GM12878 (cell line): ENCODE measurements at regions not wholly inside any gene's neighbourhood (a gene's known extent, or its start where the extent isn't known, plus 50 kb on each side); places are given as distances from the start of the nearest gene placed in this dataset.

Experiments used
- ATAC-seq: fragments of 200-7000 bp; cut with Tn5 transposase; 3 replicates; pipeline ENCODE4 v1.9.1; 2020; ENCODE audit warnings: mild to moderate bottlenecking, moderate library complexity
- BruUV-seq: library from RNA; stranded (reverse); fragments of 400-500 nt; replicated peaks from 2 replicates; lab custom pipeline; 2021; lab: Mats Ljungman, UMichigan
- CTCF ChIA-PET: fragments of 300-600 bp; sonication (Branson Sonifier 250); formaldehyde crosslinking; extraction: SDS; loops from one replicate; lab custom pipeline; 2021; ENCODE audit warnings: inconsistent platforms; lab: Yijun Ruan, JAX
- POLR2A ChIA-PET: fragments of 350-600 bp; formaldehyde crosslinking; extraction: SDS; loops from one replicate; lab custom pipeline; 2021; ENCODE audit warnings: inconsistent platforms; lab: Charles Lee
- RAD21 ChIA-PET: fragments of 300-600 bp; sonication (Branson Sonifier 250); formaldehyde crosslinking; loops from one replicate; lab custom pipeline; 2023; ENCODE audit warnings: antibody characterized with exemption; ENCODE audit not compliant: unreplicated experiment; lab: Charles Lee
- SMC1A ChIA-PET: fragments of 300-600 bp; sonication (Branson Sonifier 250); formaldehyde crosslinking; loops from one replicate; lab custom pipeline; 2023; ENCODE audit not compliant: unreplicated experiment, uncharacterized antibody; lab: Charles Lee
- DNase-seq: peaks from one replicate; pipeline ENCODE4 v3.0.0-alpha.2; 2011; ENCODE audit warnings: low read depth, low spot score
- FAIRE-seq: peaks from 3 replicates; lab custom pipeline; 2011; peaks lifted over from hg19 to GRCh38; lab: Jason Lieb, UNC
- H2AFZ ChIP-seq: 2 replicates; pipeline ENCODE4 v1.6.0; 2011; ENCODE audit warnings: low read depth, low read length, control low read depth; ENCODE audit not compliant: control insufficient read depth
- H3K27ac ChIP-seq: 2 replicates; pipeline ENCODE4 v1.5.1; 2011; ENCODE audit warnings: control low read depth; ENCODE audit not compliant: control insufficient read depth, insufficient read depth
- H3K27me3 ChIP-seq, 2 experiments: replicated peaks in 1 of 2; 2 replicates each; pipeline versions ENCODE4 v1.6.0 to v1.6.1; 2011; ENCODE audit warnings: low read length in 1 of 2; ENCODE audit not compliant: control insufficient read depth in 2 of 2, insufficient read depth in 2 of 2
- H3K36me3 ChIP-seq, 2 experiments: 2 replicates each; pipeline ENCODE4 v1.5.1; 2011; ENCODE audit warnings: low read length in 1 of 2; ENCODE audit not compliant: control insufficient read depth in 2 of 2, insufficient read depth in 2 of 2
- H3K4me1 ChIP-seq: 2 replicates; pipeline ENCODE4 v1.6.1; 2011; ENCODE audit warnings: mild to moderate bottlenecking, low read length, moderate library complexity, mixed read lengths; ENCODE audit not compliant: control insufficient read depth, insufficient read depth
- H3K4me2 ChIP-seq: 2 replicates; pipeline ENCODE4 v1.6.0; 2011; ENCODE audit warnings: control low read depth; ENCODE audit not compliant: control insufficient read depth, insufficient read depth
- H3K4me3 ChIP-seq: fragments of 200-600 bp; sonication (generic); 2 replicates; pipeline ENCODE4 v1.5.1; 2016
- H3K79me2 ChIP-seq: 2 replicates; pipeline ENCODE4 v1.6.0; 2011; ENCODE audit warnings: low read length; ENCODE audit not compliant: control insufficient read depth, insufficient read depth
- H3K9ac ChIP-seq: 2 replicates; pipeline ENCODE4 v1.8.0; 2011; ENCODE audit warnings: low read length, control low read depth, mixed read lengths; ENCODE audit not compliant: control insufficient read depth, insufficient read depth
- H3K9me3 ChIP-seq: replicated peaks from 3 replicates; pipeline ENCODE4 v1.5.1; 2011; ENCODE audit warnings: mild to moderate bottlenecking, low read length; ENCODE audit not compliant: control insufficient read depth, insufficient read depth
- H4K20me1 ChIP-seq: 2 replicates; pipeline ENCODE4 v1.6.0; 2011; ENCODE audit not compliant: control insufficient read depth, insufficient read depth
- ATF3 ChIP-seq: IDR thresholded peaks from 2 replicates; pipeline ENCODE4 v1.6.1; 2011; ENCODE audit warnings: low read depth, mild to moderate bottlenecking, low read length, moderate library complexity, borderline replicate concordance; ENCODE audit errors: extremely low read depth
- BCL11A ChIP-seq: IDR thresholded peaks from 2 replicates; pipeline ENCODE4 v1.6.1; 2011; ENCODE audit warnings: low read depth, low read length
- CBX3 ChIP-seq: fragments of 200-600 bp; sonication (generic); IDR thresholded peaks from 2 replicates; pipeline ENCODE4 v1.6.1; 2016; ENCODE audit warnings: low read depth, borderline replicate concordance
- CEBPZ ChIP-seq: fragments of 150-350 bp; IDR thresholded peaks from 2 replicates; pipeline ENCODE4 v1.6.1; 2016; ENCODE audit warnings: low read depth, low read length
- DPF2 ChIP-seq: fragments of 450-650 bp; IDR thresholded peaks from 2 replicates; pipeline ENCODE4 v1.6.1; 2017; ENCODE audit warnings: mild to moderate bottlenecking
- FOXK2 ChIP-seq: fragments of 450-650 bp; IDR thresholded peaks from 2 replicates; pipeline ENCODE4 v1.6.1; 2017; ENCODE audit warnings: mild to moderate bottlenecking, moderate library complexity
- HCFC1 ChIP-seq: fragments of 150-350 bp; IDR thresholded peaks from 2 replicates; pipeline ENCODE4 v1.6.1; 2014; ENCODE audit warnings: low read length
- NFYB ChIP-seq: IDR thresholded peaks from 2 replicates; pipeline ENCODE4 v1.6.1; 2011; ENCODE audit warnings: low read depth, mild to moderate bottlenecking, low read length, improper control_type of control experiment, moderate library complexity; ENCODE audit not compliant: insufficient read depth
- POU2F2 ChIP-seq: IDR thresholded peaks from 3 replicates; pipeline ENCODE4 v1.6.1; 2011; ENCODE audit warnings: low read depth, mild to moderate bottlenecking, low read length, borderline replicate concordance
- REST ChIP-seq: IDR thresholded peaks from 2 replicates; pipeline ENCODE4 v1.6.1; 2012; ENCODE audit warnings: mild to moderate bottlenecking, low read depth, low read length
- SIX5 ChIP-seq: IDR thresholded peaks from 2 replicates; pipeline ENCODE4 v1.6.1; 2011; ENCODE audit warnings: mild to moderate bottlenecking, low read depth, low read length, moderate library complexity; ENCODE audit not compliant: severe bottlenecking
- WGBS: methylation state at CpG from one replicate; pipeline ENCODE4 v1.1.6; 2016; ENCODE audit warnings: low lambda C conversion rate; ENCODE audit not compliant: insufficient replicate concordance, insufficient coverage; ENCODE audit errors: missing lambda C conversion rate; 5-methylcytosine and 5-hydroxymethylcytosine counted together
- in situ Hi-C: fragments of 300-500 bp; cut with MboI; formaldehyde crosslinking; loops from 9 replicates; pipeline ENCODE4 v1.14.3; 2018; ENCODE audit warnings: mixed read lengths
- intact Hi-C: fragments of 100-400 bp; cut with micrococcal nuclease; formaldehyde crosslinking; loops from one replicate; pipeline ENCODE4 v1.14.2; 2022; ENCODE audit not compliant: unreplicated experiment

- TF ChIP-seq CEBPZ: no peak
- TF ChIP-seq FOXK2: no peak
- TF ChIP-seq REST: no peak
- TF ChIP-seq POU2F2: no peak
Observed at GRCh38 chr11:25163421-25163820, 666.6 kb downstream of the LUZP2 start (continued).

GRCh38 chr11:25180187-25180586 lies 683.3 kb downstream of the LUZP2 start:
- CTCF ChIA-PET: no interaction called here
- Histone ChIP-seq H3K79me2 (no peaks in the 10 kb centered on the region), H3K9ac (no peak overlapping the region), H4K20me1 (no peaks in the 10 kb centered on the region), H3K4me1 (no peaks in the 10 kb centered on the region), H3K36me3 (no peaks in the 10 kb centered on the region), H2AFZ (no peak overlapping the region), H3K9me3 (no peaks in the 10 kb centered on the region), H3K27me3 (no peaks in the 10 kb centered on the region), H3K4me3 (no peak overlapping the region)
- POLR2A ChIA-PET: no interaction called here
- in situ Hi-C loops (no loop called here), intact Hi-C loops (no loop called here)
- SMC1A ChIA-PET: no interaction called here
- BruUV-seq: no TSS peak
- RAD21 ChIA-PET: no interaction called here
- no peak for DNase-seq
- WGBS: 0% methylated on average over 1 of the region's 1 CpG
- ATAC-seq: no peak
- no peak for TF ChIP-seq BCL11A
- TF ChIP-seq HCFC1: no peak
- TF ChIP-seq NFYB: no peak
- no peak for TF ChIP-seq DPF2
- TF ChIP-seq CBX3: no peak
- TF ChIP-seq SIX5: no peak
- no peak for TF ChIP-seq ATF3
- TF ChIP-seq FOXK2: no peak
- TF ChIP-seq, all 136 proteins: peak for 0
- no peak for FAIRE-seq
- no peak overlapping the region for H3K27ac ChIP-seq
- H3K4me2 ChIP-seq: no peak overlapping the region
